PC-3 (cell line): ENCODE measurements at regions not wholly inside any gene's neighbourhood (a gene's known extent, or its start where the extent isn't known, plus 50 kb on each side); places are given as distances from the start of the nearest gene placed in this dataset.

ENCODE experiments used
- CTCF ChIP-seq: fragments of 300-600 bp; sonication (generic); conservative IDR thresholded peaks from 2 replicates; pipeline ENCODE4 v1.5.1; 2017; ENCODE audit warnings: antibody characterized with exemption, low read depth, mild to moderate bottlenecking, low read length
- EZH2 ChIP-seq: fragments of 300-600 bp; sonication (generic); IDR thresholded peaks from one replicate; pipeline ENCODE4 v1.6.1; 2017; ENCODE audit warnings: antibody characterized with exemption, mild to moderate bottlenecking, low read length; ENCODE audit not compliant: unreplicated experiment

- TF ChIP-seq EZH2 (no peak), CTCF (no peak)
Observed at GRCh38 chr20:48153103-48153502, 367.8 kb upstream of the SULF2 start.
